ENCODE measurements at regions not wholly inside any gene's neighbourhood (a gene's known extent, or its start where the extent isn't known, plus 50 kb on each side); places are given as distances from the start of the nearest gene placed in this dataset.
"Not testable (repeated sequence)": the region's sequence is repeated elsewhere in the genome, so short reads cannot be mapped to it uniquely, and the experiment has no call there.

GRCh38 chr2:177000061-177000714, 212.4 kb upstream of the HNRNPA3 start:
- no peak for DNase-seq

GRCh38 chr2:177000715-177001072, 211.9 kb upstream of the HNRNPA3 start:
- no peak for DNase-seq

- DNase-seq: no peak
These were observed 211.3 kb upstream of the HNRNPA3 start for GRCh38 chr2:177001334-177001733.

GRCh38 chr2:177002983-177003382, 209.6 kb upstream of the HNRNPA3 start:
- no peak for DNase-seq

GRCh38 chr2:177007726-177008125, 204.9 kb upstream of the HNRNPA3 start:
- not testable (repeated sequence) for DNase-seq

- DNase-seq: not testable (repeated sequence)
These were observed 203.9 kb upstream of the HNRNPA3 start for GRCh38 chr2:177008662-177009061.

GRCh38 chr2:177010146-177010545, 202.4 kb upstream of the HNRNPA3 start:
- no peak for DNase-seq

GRCh38 chr2:177010861-177011260, 201.7 kb upstream of the HNRNPA3 start:
- no peak for DNase-seq

- DNase-seq: no peak
These were observed 197.6 kb upstream of the HNRNPA3 start for GRCh38 chr2:177014946-177015345.

- DNase-seq: no peak
These were observed 197.2 kb upstream of the HNRNPA3 start for GRCh38 chr2:177015356-177015923.

GRCh38 chr2:177020524-177021119, 192.0 kb upstream of the HNRNPA3 start:
- DNase-seq: no peak

GRCh38 chr2:177021706-177022343, 190.8 kb upstream of the HNRNPA3 start:
- DNase-seq: no peak

- DNase-seq: no peak
These were observed 187.8 kb upstream of the HNRNPA3 start for GRCh38 chr2:177024765-177025164.

GRCh38 chr2:177026253-177026652, 186.3 kb upstream of the HNRNPA3 start:
- DNase-seq: no peak

GRCh38 chr2:177026956-177027355, 185.6 kb upstream of the HNRNPA3 start:
- no peak for DNase-seq

GRCh38 chr2:177028296-177028695, 184.3 kb upstream of the HNRNPA3 start:
- no peak for DNase-seq

- DNase-seq: no peak
These were observed 183.5 kb upstream of the HNRNPA3 start for GRCh38 chr2:177029075-177029474.

- DNase-seq: no peak
These were observed 183.1 kb upstream of the HNRNPA3 start for GRCh38 chr2:177029501-177029900.

- no peak for DNase-seq
These were observed 182.7 kb upstream of the HNRNPA3 start for GRCh38 chr2:177029901-177030300.

- no peak for DNase-seq
These were observed 182.0 kb upstream of the HNRNPA3 start for GRCh38 chr2:177030451-177031105.

- no peak for DNase-seq
These were observed 181.0 kb upstream of the HNRNPA3 start for GRCh38 chr2:177031438-177032180.

- DNase-seq: no peak
These were observed 175.8 kb upstream of the HNRNPA3 start for GRCh38 chr2:177036747-177037146.

GRCh38 chr2:177037569-177037968, 175.0 kb upstream of the HNRNPA3 start:
- DNase-seq: no peak
